SU-DHL-6 (cell line): ENCODE measurements at regions not wholly inside any gene's neighbourhood (a gene's known extent, or its start where the extent isn't known, plus 50 kb on each side); places are given as distances from the start of the nearest gene placed in this dataset.

ENCODE experiments used
- EZH2phosphoT487 ChIP-seq: fragments of 200-600 bp; sonication (generic), shearing (Covaris generic); conservative IDR thresholded peaks from 2 replicates; pipeline ENCODE4 v1.6.1; 2018; ENCODE audit warnings: mild to moderate bottlenecking, antibody characterized with exemption, low read length, moderate library complexity, mixed read lengths
- TF ChIP-seq, protein P1 (sequence below): fragments of 200-600 bp; sonication (generic); IDR thresholded peaks from one replicate; pipeline ENCODE4 v1.5.1; 2017; ENCODE audit warnings: antibody characterized with exemption, mild to moderate bottlenecking, low read length, moderate library complexity; ENCODE audit not compliant: insufficient read depth, poor library complexity, severe bottlenecking

- TF ChIP-seq, protein P1, sequence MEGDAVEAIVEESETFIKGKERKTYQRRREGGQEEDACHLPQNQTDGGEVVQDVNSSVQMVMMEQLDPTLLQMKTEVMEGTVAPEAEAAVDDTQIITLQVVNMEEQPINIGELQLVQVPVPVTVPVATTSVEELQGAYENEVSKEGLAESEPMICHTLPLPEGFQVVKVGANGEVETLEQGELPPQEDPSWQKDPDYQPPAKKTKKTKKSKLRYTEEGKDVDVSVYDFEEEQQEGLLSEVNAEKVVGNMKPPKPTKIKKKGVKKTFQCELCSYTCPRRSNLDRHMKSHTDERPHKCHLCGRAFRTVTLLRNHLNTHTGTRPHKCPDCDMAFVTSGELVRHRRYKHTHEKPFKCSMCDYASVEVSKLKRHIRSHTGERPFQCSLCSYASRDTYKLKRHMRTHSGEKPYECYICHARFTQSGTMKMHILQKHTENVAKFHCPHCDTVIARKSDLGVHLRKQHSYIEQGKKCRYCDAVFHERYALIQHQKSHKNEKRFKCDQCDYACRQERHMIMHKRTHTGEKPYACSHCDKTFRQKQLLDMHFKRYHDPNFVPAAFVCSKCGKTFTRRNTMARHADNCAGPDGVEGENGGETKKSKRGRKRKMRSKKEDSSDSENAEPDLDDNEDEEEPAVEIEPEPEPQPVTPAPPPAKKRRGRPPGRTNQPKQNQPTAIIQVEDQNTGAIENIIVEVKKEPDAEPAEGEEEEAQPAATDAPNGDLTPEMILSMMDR, result no peak
- no peak for TF ChIP-seq EZH2phosphoT487
Observed at GRCh38 chr2:8515864-8516533, 165.9 kb upstream of the ID2 start.
